ENCODE measurements at regions not wholly inside any gene's neighbourhood (a gene's known extent, or its start where the extent isn't known, plus 50 kb on each side); places are given as distances from the start of the nearest gene placed in this dataset.

DNA sequence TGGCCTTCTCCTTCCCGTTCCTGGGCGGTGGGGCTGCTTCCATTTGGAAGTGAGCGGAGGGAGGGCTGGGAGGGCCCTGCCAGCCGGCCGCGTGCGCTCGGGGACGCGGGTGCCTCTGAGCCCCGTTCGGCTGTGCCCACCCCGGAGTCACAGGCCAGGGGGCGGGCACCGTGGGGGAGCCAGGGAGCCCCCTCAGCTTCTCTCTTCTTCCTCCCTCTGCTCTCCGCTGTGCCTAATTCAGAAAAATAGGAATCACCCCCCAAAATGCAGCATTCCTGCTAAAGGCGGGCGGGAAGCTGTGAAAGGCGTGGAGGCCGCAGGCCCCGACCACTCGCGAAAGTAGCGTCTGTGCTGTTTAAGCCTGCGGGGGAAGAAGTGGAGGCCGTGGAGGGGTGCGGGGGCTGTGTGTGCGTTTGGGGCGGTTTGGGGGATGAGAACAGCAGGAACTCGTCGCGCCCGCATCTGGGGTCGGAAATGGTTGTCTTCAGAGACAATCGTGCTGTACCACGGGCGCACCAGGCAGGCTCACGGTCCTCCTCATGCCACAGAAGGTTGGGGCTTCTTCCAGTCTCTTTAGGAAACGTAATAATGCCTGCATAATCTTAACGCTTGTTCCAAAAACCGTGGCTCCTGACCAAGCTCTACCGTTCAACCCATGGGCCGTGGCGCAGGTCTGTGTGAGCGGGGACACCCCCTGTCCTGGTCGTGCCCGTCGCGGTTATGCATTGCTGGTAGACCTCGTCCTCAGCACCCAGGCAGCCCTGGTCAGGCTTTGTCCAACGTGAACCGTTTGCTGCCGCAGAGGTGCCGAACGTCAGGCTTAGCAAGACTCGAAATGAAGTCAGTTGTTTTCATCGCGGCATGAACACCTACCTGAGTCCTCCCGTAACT, 110.4 kb upstream of the SOX1 start:
- no peaks in the 10 kb centered on the region for H3K9me3 ChIP-seq (ENCODE audit: control insufficient read depth, insufficient read depth, low read depth, low read length)
- in situ Hi-C loops (cut with HindIII; ENCODE audit: low pct_unique_long_range_greater_than_20kb, low sequenced_read_pairs): no loop called here
- ATAC-seq: no peak
- ChIA-PET CTCF (no interaction called here), POLR2A (no interaction called here)
- H3K27me3 ChIP-seq (ENCODE audit: control insufficient read depth, insufficient read depth, low read length): no peaks in the 10 kb centered on the region
- intact Hi-C loops (cut with micrococcal nuclease; ENCODE audit: unreplicated experiment): no loop called here
- no TSS peak for BruUV-seq (replicated peaks)
- TF ChIP-seq, protein P1, sequence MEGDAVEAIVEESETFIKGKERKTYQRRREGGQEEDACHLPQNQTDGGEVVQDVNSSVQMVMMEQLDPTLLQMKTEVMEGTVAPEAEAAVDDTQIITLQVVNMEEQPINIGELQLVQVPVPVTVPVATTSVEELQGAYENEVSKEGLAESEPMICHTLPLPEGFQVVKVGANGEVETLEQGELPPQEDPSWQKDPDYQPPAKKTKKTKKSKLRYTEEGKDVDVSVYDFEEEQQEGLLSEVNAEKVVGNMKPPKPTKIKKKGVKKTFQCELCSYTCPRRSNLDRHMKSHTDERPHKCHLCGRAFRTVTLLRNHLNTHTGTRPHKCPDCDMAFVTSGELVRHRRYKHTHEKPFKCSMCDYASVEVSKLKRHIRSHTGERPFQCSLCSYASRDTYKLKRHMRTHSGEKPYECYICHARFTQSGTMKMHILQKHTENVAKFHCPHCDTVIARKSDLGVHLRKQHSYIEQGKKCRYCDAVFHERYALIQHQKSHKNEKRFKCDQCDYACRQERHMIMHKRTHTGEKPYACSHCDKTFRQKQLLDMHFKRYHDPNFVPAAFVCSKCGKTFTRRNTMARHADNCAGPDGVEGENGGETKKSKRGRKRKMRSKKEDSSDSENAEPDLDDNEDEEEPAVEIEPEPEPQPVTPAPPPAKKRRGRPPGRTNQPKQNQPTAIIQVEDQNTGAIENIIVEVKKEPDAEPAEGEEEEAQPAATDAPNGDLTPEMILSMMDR (IDR thresholded peaks at IDR 0.05): no peak
- TF ChIP-seq SIN3A (IDR thresholded peaks at IDR 0.05; ENCODE audit: borderline replicate concordance, insufficient read depth, low read depth, low read length): no peak
- no peak for TF ChIP-seq TCF7L2 (IDR thresholded peaks at IDR 0.05; ENCODE audit: low read depth, low read length)
- TF ChIP-seq POLR2AphosphoS5 (IDR thresholded peaks at IDR 0.05; ENCODE audit: low read depth, low read length): no peak
- no peak overlapping the region for H3K27ac ChIP-seq (ENCODE audit: low read length)
- no peak overlapping the region for H3K4me3 ChIP-seq (ENCODE audit: low read depth in 2 of 2, low read length in 2 of 2)
- H3K4me1 ChIP-seq (ENCODE audit: control insufficient read depth, insufficient read depth, low read length): no peaks in the 10 kb centered on the region
- no peak for DNase-seq (ENCODE audit: low read depth, low spot score)
- no peaks in the 10 kb centered on the region for H3K36me3 ChIP-seq (ENCODE audit: control insufficient read depth, insufficient read depth, low read length)

DNA sequence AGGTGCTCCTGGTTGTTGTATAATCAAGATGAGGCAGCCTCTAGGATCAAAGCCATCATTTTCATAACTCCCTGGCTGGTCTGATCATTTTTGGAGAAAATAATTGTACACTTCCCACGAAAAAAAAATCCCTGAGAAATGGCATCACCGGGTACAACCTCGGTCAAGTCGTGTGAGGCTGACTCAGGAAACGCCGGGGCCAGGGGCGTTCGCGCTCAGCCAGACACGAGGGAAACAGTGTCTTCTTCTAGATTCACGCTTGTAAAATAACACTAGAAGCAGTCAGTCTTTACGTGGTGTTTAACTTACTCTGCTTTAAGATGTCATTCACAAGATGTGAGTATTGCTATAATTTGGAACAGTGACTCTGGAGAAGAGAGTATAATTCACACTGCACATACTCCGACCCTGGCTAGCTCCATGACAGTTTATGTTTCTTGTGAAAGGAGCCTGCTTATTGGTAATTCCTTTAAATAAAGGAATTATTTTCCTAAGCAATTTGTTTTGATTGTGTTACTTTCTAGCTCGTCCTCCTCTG, 109.0 kb upstream of the SOX1 start:
- DNase-seq (ENCODE audit: low read depth, low spot score) (no peak), ATAC-seq (no peak)
- in situ Hi-C loops (cut with HindIII; ENCODE audit: low pct_unique_long_range_greater_than_20kb, low sequenced_read_pairs): no loop called here
- no peaks in the 10 kb centered on the region for H3K4me1 ChIP-seq (ENCODE audit: control insufficient read depth, insufficient read depth, low read length)
- intact Hi-C loops (cut with micrococcal nuclease; ENCODE audit: unreplicated experiment): no loop called here
- no TSS peak for BruUV-seq (replicated peaks)
- H3K36me3 ChIP-seq (ENCODE audit: control insufficient read depth, insufficient read depth, low read length): no peaks in the 10 kb centered on the region
- H3K4me3 ChIP-seq (ENCODE audit: low read depth in 2 of 2, low read length in 2 of 2): no peak overlapping the region
- no peaks in the 10 kb centered on the region for H3K9me3 ChIP-seq (ENCODE audit: control insufficient read depth, insufficient read depth, low read depth, low read length)
- no peak for TF ChIP-seq TCF7L2 (IDR thresholded peaks at IDR 0.05; ENCODE audit: low read depth, low read length)
- no peak for TF ChIP-seq SIN3A (IDR thresholded peaks at IDR 0.05; ENCODE audit: borderline replicate concordance, insufficient read depth, low read depth, low read length)
- TF ChIP-seq, protein P1 (IDR thresholded peaks at IDR 0.05): no peak
- no peak for TF ChIP-seq POLR2AphosphoS5 (IDR thresholded peaks at IDR 0.05; ENCODE audit: low read depth, low read length)
- TF ChIP-seq, protein P2, sequence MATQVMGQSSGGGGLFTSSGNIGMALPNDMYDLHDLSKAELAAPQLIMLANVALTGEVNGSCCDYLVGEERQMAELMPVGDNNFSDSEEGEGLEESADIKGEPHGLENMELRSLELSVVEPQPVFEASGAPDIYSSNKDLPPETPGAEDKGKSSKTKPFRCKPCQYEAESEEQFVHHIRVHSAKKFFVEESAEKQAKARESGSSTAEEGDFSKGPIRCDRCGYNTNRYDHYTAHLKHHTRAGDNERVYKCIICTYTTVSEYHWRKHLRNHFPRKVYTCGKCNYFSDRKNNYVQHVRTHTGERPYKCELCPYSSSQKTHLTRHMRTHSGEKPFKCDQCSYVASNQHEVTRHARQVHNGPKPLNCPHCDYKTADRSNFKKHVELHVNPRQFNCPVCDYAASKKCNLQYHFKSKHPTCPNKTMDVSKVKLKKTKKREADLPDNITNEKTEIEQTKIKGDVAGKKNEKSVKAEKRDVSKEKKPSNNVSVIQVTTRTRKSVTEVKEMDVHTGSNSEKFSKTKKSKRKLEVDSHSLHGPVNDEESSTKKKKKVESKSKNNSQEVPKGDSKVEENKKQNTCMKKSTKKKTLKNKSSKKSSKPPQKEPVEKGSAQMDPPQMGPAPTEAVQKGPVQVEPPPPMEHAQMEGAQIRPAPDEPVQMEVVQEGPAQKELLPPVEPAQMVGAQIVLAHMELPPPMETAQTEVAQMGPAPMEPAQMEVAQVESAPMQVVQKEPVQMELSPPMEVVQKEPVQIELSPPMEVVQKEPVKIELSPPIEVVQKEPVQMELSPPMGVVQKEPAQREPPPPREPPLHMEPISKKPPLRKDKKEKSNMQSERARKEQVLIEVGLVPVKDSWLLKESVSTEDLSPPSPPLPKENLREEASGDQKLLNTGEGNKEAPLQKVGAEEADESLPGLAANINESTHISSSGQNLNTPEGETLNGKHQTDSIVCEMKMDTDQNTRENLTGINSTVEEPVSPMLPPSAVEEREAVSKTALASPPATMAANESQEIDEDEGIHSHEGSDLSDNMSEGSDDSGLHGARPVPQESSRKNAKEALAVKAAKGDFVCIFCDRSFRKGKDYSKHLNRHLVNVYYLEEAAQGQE (IDR thresholded peaks at IDR 0.05; ENCODE audit: insufficient read depth in 1 of 2, low read depth in 2 of 2, low read length in 1 of 2): no peak
- ChIA-PET POLR2A (no interaction called here), CTCF (no interaction called here)
- no peak overlapping the region for H3K27ac ChIP-seq (ENCODE audit: low read length)
- H3K27me3 ChIP-seq (ENCODE audit: control insufficient read depth, insufficient read depth, low read length): no peaks in the 10 kb centered on the region
